Hepatocyte (in vitro differentiated cells): ENCODE measurements at regions not wholly inside any gene's neighbourhood (a gene's known extent, or its start where the extent isn't known, plus 50 kb on each side); places are given as distances from the start of the nearest gene placed in this dataset.

Experiments used
- EZH2 ChIP-seq: fragments of 200-600 bp; sonication (generic); IDR thresholded peaks from 2 replicates; pipeline ENCODE4 v1.6.1; 2016; ENCODE audit warnings: antibody characterized with exemption, mild to moderate bottlenecking, borderline replicate concordance
- EZH2phosphoT487 ChIP-seq: fragments of 200-600 bp; sonication (generic); IDR thresholded peaks from one replicate; pipeline ENCODE4 v1.6.1; 2018; ENCODE audit warnings: antibody characterized with exemption, mild to moderate bottlenecking, low read depth, moderate library complexity; ENCODE audit not compliant: unreplicated experiment, severe bottlenecking
- TF ChIP-seq, protein P1 (sequence below): fragments of 200-600 bp; sonication (generic); IDR thresholded peaks from 2 replicates; pipeline ENCODE4 v1.5.1; 2016; ENCODE audit warnings: antibody characterized with exemption, mild to moderate bottlenecking; ENCODE audit not compliant: poor library complexity

DNA sequence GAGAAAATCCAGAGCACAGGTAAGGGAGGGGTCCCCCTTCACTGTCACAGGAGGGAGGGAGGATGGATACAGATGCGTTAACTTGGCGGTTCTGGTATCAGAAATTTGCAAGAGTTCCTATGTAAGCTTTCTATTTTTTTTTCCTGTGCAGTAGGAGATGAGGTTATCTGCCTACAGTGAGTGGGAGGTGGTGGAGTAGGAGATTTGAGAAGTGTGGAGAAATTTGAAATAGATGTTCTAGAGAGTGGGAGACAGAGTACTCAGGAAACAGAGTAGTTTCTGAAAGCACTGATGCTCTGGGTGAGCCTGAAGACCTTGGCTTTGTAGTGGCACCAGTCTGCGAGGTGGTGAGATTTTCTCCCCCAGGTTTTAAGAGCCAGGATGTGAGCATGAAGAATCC, 271.4 kb downstream of the MSX2 start:
- TF ChIP-seq, protein P1, sequence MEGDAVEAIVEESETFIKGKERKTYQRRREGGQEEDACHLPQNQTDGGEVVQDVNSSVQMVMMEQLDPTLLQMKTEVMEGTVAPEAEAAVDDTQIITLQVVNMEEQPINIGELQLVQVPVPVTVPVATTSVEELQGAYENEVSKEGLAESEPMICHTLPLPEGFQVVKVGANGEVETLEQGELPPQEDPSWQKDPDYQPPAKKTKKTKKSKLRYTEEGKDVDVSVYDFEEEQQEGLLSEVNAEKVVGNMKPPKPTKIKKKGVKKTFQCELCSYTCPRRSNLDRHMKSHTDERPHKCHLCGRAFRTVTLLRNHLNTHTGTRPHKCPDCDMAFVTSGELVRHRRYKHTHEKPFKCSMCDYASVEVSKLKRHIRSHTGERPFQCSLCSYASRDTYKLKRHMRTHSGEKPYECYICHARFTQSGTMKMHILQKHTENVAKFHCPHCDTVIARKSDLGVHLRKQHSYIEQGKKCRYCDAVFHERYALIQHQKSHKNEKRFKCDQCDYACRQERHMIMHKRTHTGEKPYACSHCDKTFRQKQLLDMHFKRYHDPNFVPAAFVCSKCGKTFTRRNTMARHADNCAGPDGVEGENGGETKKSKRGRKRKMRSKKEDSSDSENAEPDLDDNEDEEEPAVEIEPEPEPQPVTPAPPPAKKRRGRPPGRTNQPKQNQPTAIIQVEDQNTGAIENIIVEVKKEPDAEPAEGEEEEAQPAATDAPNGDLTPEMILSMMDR: no peak
- TF ChIP-seq EZH2 (no peak), EZH2phosphoT487 (no peak)
